ENCODE measurements at regions not wholly inside any gene's neighbourhood (a gene's known extent, or its start where the extent isn't known, plus 50 kb on each side); places are given as distances from the start of the nearest gene placed in this dataset.

GRCh38 chr17:53463363-53463762 is 359.4 kb upstream of the KIF2B start:
- H3K4me1 Mint-ChIP-seq: no peaks in the 10 kb centered on the region
- H3K4me3 Mint-ChIP-seq: no peak overlapping the region
- no peak for TF ChIP-seq ETS1 (IDR thresholded peaks at IDR 0.05)
- no peak for TF ChIP-seq CREB1 (CRISPR knock-in tag; IDR thresholded peaks at IDR 0.05; ENCODE audit: low read depth)
- no peak for TF ChIP-seq ZNF331 (CRISPR knock-in tag; IDR thresholded peaks at IDR 0.05; ENCODE audit: low read depth)
- TF ChIP-seq ZNF114 (CRISPR knock-in tag; IDR thresholded peaks at IDR 0.05): no peak
- TF ChIP-seq JUNB (IDR thresholded peaks at IDR 0.05; ENCODE audit: unreplicated experiment): no peak
- H3K27me3 ChIP-seq (ENCODE audit: insufficient read depth): no peaks in the 10 kb centered on the region
- H3K27ac ChIP-seq (ENCODE audit: low read depth): no peak overlapping the region
- H3K27ac Mint-ChIP-seq: no peak overlapping the region
- H3K36me3 ChIP-seq (ENCODE audit: insufficient read depth): peaks cover 15% of the 10 kb centered on the region
- no peaks in the 10 kb centered on the region for H3K9me2 ChIP-seq (ENCODE audit: insufficient read depth)
- no peaks in the 10 kb centered on the region for H3K79me2 ChIP-seq (replicated peaks; ENCODE audit: insufficient read depth)
- no peak overlapping the region for H3K4me2 ChIP-seq
- no peak overlapping the region for H3K4me3 ChIP-seq
- H4K20me1 ChIP-seq (replicated peaks; ENCODE audit: insufficient read depth): no peaks in the 10 kb centered on the region
- H2AFZ ChIP-seq: 0 out of 2 replicates have a peak overlapping the region, but pooled peaks have one; percentile 12
- peaks cover 35% of the 10 kb centered on the region for H3K36me3 Mint-ChIP-seq (ENCODE audit: low read depth)
- ATAC-seq (no peak), DNase-seq (ENCODE audit: low spot score) (no peak)
- no peaks in the 10 kb centered on the region for H3F3A ChIP-seq (replicated peaks; ENCODE audit: low read depth)
- peaks cover 25% of the 10 kb centered on the region for H3K9me3 Mint-ChIP-seq
- no peaks in the 10 kb centered on the region for H3K4me1 ChIP-seq (ENCODE audit: insufficient read depth)
- no peaks in the 10 kb centered on the region for H3K27me3 Mint-ChIP-seq (ENCODE audit: insufficient read depth, low read depth, poor library complexity)

- ATAC-seq (no peak), DNase-seq (ENCODE audit: low spot score) (no peak)
- H3K36me3 ChIP-seq (ENCODE audit: insufficient read depth): peaks cover 10% of the 10 kb centered on the region
- 0 out of 2 replicates have a peak, but pooled peaks cover 5% of the 10 kb centered on the region for H3F3A ChIP-seq (replicated peaks; ENCODE audit: low read depth)
- Mint-ChIP-seq H3K9me3 (peaks cover 31% of the 10 kb centered on the region), H3K27me3 (ENCODE audit: insufficient read depth, low read depth, poor library complexity) (no peaks in the 10 kb centered on the region), H3K36me3 (ENCODE audit: low read depth) (peaks cover 40% of the 10 kb centered on the region), H3K27ac (no peak overlapping the region), H3K4me3 (no peak overlapping the region), H3K4me1 (peaks cover 1% of the 10 kb centered on the region; the same call in 1 of the 3 replicates)
- H3K27ac ChIP-seq (ENCODE audit: low read depth): no peak overlapping the region
- no peaks in the 10 kb centered on the region for H3K4me1 ChIP-seq (ENCODE audit: insufficient read depth)
- no peak overlapping the region for H3K4me2 ChIP-seq
- no peak overlapping the region for H3K4me3 ChIP-seq
- no peaks in the 10 kb centered on the region for H3K79me2 ChIP-seq (replicated peaks; ENCODE audit: insufficient read depth)
- no peak overlapping the region for H2AFZ ChIP-seq
- H3K9me2 ChIP-seq (ENCODE audit: insufficient read depth): 0 out of 2 replicates have a peak, but pooled peaks cover 2% of the 10 kb centered on the region
- H3K27me3 ChIP-seq (ENCODE audit: insufficient read depth): no peaks in the 10 kb centered on the region
- H4K20me1 ChIP-seq (replicated peaks; ENCODE audit: insufficient read depth): no peaks in the 10 kb centered on the region
- TF ChIP-seq CTCF (conservative IDR thresholded peaks at IDR 0.05; ENCODE audit: low read depth in 2 of 2): no peak
- TF ChIP-seq CREB1 (CRISPR knock-in tag; IDR thresholded peaks at IDR 0.05; ENCODE audit: low read depth): no peak
- TF ChIP-seq REST (IDR thresholded peaks at IDR 0.05; ENCODE audit: unreplicated experiment): no peak
- TF ChIP-seq ETS1 (IDR thresholded peaks at IDR 0.05): no peak
- no peak for TF ChIP-seq POLR2AphosphoS5 (IDR thresholded peaks at IDR 0.05; ENCODE audit: low read depth)
- no peak for TF ChIP-seq STAT1 (IDR thresholded peaks at IDR 0.05; ENCODE audit: unreplicated experiment)
- no peak for TF ChIP-seq EZH2 (IDR thresholded peaks at IDR 0.05; ENCODE audit: low read depth, unreplicated experiment)
These were observed 360.3 kb upstream of the KIF2B start for GRCh38 chr17:53462393-53462811.

Measured in GM23338 (cell line).